ENCODE measurements at regions not wholly inside any gene's neighbourhood (a gene's known extent, or its start where the extent isn't known, plus 50 kb on each side); places are given as distances from the start of the nearest gene placed in this dataset.

DNA sequence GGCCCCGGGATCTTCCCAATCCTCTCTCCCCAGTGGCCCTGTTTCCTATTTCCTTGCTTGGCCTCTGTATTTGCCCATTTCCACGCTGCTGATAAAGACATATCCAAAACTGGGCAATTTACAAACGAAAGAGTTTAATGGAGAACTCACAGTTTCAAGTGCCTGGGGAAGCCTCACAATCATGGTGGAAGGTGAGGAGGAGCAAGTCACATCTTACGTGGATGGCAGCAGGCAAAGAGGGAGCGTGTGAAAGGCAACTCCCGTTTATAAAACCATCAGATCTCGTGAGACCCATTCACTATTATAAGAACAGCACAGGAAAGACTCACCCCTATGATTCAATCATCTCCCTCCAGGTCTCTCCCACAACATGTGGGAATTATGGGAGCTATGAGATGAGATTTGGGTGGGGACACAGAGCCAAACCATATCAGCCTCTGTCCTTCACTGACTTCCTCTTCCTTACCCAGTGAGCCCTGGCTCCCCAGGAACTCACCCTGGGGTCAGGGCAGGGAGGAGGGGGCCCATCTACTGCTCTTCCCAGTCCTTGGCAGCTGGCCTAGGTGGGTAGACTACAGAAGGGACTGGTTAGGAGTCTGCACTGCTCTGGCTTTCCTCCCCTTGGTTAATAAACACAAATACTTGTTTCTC lies 105.8 kb upstream of the MYCN start:
- in situ Hi-C loops (cut with HindIII; ENCODE audit: low sequenced_read_pairs) = no loop called here
- TF ChIP-seq, protein P1, sequence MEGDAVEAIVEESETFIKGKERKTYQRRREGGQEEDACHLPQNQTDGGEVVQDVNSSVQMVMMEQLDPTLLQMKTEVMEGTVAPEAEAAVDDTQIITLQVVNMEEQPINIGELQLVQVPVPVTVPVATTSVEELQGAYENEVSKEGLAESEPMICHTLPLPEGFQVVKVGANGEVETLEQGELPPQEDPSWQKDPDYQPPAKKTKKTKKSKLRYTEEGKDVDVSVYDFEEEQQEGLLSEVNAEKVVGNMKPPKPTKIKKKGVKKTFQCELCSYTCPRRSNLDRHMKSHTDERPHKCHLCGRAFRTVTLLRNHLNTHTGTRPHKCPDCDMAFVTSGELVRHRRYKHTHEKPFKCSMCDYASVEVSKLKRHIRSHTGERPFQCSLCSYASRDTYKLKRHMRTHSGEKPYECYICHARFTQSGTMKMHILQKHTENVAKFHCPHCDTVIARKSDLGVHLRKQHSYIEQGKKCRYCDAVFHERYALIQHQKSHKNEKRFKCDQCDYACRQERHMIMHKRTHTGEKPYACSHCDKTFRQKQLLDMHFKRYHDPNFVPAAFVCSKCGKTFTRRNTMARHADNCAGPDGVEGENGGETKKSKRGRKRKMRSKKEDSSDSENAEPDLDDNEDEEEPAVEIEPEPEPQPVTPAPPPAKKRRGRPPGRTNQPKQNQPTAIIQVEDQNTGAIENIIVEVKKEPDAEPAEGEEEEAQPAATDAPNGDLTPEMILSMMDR (IDR thresholded peaks at IDR 0.05; ENCODE audit: low read depth, low read length, missing control alignments) = no peak
- no peak for DNase-seq (ENCODE audit: low read depth)
- H3K4me3 ChIP-seq (ENCODE audit: low read depth, low read length) = no peak overlapping the region

DNA sequence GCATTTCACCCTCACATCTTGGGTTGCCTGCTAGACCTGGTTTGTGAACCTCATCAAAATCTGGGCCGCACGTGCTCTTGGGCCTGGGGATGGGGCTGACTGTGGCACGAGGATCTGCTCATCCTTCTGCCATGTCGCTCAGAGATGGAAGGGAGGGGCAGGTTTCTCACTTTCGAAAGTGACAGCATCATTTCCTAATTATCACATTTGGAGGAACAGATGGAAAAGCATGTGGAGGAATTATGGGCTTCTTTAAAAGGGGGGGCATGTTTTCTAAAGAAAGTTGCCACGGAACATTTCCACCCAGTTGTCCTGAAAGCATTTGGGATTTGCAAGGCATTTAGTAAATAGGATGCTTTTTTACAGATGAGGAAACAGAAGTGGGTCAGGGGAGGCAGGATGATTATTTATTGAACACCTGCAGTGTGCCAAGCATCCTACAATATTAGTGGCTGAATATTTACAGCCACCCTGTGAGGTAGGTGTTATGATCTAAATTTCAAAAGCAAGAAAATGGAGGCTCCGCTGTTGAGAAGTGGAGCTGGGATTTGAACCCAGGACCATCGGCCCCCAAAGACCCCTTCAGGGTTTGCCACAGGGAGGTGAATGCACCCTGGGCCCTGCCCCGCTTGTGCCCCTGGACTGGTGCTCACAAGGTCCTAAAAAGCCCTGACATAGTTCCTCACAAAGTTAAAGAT lies 104.2 kb upstream of the MYCN start:
- no peak overlapping the region for H3K4me3 ChIP-seq (ENCODE audit: low read depth, low read length)
- DNase-seq (ENCODE audit: low read depth) = no peak
- TF ChIP-seq, protein P1 (IDR thresholded peaks at IDR 0.05; ENCODE audit: low read depth, low read length, missing control alignments) = no peak
- in situ Hi-C loops (cut with HindIII; ENCODE audit: low sequenced_read_pairs) = no loop called here

DNA sequence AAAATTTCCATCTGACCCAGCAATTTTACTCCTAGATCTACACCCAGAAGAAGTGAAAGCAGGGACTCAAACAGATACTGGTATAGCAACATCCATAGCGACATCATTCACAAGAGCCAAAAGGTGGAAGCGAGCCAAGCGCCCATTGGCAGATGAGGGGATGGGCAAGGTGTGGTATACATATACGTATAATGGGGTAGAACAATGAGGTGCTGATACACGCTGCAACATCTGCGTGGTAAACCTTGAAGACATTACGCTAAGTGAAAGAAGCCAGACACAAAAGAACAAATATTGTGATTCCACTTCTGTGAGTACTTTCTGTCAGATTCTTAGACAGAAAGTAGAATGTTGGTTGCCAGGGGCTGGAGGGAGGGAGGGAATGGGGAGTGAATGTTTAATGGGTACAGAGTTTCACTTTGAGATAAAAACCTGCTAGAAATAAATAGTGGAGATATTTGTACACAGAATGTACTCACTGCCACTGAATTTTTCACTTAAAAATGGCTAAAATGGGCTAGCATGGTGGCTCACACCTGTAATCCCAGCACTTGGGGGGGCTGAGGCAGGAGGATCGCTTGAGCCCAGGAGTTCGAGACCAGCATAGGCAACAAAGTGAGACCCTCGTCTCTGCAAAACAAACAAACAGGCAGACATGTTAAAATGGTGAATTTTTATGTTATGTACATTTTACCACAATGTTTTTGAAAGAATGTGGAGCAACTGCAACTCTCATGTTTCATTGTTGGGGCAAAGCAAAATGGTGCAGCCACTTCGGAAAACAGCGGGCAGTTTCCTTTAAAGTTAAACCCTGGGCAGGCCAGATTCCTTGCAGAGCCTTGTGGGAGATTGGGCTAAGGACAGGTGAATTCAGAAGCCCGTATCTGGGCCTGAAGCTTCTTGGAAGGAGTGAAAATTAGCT lies 103.4 kb upstream of the MYCN start:
- in situ Hi-C loops (cut with HindIII; ENCODE audit: low sequenced_read_pairs) = no loop called here
- DNase-seq (ENCODE audit: low read depth) = no peak
- H3K4me3 ChIP-seq (ENCODE audit: low read depth, low read length) = no peak overlapping the region
- TF ChIP-seq, protein P1 (IDR thresholded peaks at IDR 0.05; ENCODE audit: low read depth, low read length, missing control alignments) = no peak

DNA sequence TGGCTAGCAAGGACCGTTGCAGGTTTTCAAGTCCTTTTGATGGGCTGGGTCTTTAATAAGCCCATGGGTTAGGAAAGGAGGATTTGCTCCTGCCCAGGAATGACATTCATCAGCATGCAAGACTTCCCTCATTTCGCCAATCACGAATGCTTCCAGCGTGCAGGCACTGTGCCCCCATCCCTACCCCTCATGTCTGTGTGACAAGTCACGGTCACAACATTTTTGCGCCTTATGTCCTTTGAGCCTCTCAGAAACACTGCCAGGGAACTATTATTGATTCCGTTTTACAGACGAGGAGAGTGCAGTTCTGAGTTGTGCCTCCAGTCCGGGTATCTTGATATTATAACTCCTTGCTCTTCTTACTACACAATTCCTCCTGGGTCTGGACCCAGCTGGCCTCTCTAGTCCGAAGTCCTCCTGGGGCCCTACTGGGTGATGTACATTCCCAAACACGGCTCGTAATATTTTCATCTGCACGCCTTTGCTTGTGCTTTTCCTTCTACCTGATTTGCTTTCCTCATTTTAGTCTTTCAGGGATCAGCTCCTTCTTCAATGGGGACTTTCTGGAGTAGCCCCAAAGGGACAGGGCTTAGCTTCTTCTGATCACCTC lies 101.8 kb upstream of the MYCN start:
- no peak for DNase-seq (ENCODE audit: low read depth)
- in situ Hi-C loops (cut with HindIII; ENCODE audit: low sequenced_read_pairs) = no loop called here
- H3K4me3 ChIP-seq (ENCODE audit: low read depth, low read length) = no peak overlapping the region
- TF ChIP-seq, protein P1 (IDR thresholded peaks at IDR 0.05; ENCODE audit: low read depth, low read length, missing control alignments) = no peak

DNA sequence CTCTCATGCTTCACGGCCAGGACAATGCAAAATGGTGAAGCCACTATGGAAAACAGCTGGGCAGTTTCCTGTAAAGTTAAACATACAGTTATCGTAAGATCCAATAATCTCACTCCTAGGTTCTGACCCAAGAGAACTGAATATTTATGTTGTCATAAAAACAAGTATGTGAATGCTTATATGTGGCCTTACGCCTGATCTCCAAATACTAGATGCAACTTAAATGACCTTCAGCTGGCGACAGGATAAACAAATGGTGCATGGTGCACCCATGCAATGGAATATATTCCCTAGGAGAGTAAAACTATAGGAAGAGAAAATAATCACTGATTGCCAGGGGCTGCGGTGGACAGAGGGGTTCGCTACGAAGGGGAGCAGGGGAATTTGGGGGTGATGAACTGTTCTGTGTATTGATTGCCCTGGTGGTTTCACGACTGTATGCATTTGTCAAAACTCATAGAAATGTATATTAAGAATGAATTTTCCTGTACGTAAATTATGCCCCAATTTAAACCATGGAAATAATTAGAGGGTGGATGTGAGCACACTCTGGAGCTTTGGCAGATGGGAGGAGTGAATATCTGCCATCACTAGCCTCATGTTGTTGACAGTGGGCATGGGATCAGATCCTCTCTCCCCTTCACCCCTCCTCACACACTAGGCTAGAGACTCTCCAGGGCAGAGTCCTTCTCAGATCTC lies 100.8 kb upstream of the MYCN start:
- no peak for DNase-seq (ENCODE audit: low read depth)
- TF ChIP-seq, protein P1 (IDR thresholded peaks at IDR 0.05; ENCODE audit: low read depth, low read length, missing control alignments) = no peak
- H3K4me3 ChIP-seq (ENCODE audit: low read depth, low read length) = no peak overlapping the region
- in situ Hi-C loops (cut with HindIII; ENCODE audit: low sequenced_read_pairs) = no loop called here

All from astrocyte of the cerebellum (primary cell).